GM21619 (cell line): ENCODE measurements at regions not wholly inside any gene's neighbourhood (a gene's known extent, or its start where the extent isn't known, plus 50 kb on each side); places are given as distances from the start of the nearest gene placed in this dataset.

ENCODE experiments used
- ATAC-seq: cut with Tn5 transposase; IDR thresholded peaks from one replicate; pipeline ENCODE4 v1.9.1; 2021; ENCODE audit not compliant: unreplicated experiment

DNA sequence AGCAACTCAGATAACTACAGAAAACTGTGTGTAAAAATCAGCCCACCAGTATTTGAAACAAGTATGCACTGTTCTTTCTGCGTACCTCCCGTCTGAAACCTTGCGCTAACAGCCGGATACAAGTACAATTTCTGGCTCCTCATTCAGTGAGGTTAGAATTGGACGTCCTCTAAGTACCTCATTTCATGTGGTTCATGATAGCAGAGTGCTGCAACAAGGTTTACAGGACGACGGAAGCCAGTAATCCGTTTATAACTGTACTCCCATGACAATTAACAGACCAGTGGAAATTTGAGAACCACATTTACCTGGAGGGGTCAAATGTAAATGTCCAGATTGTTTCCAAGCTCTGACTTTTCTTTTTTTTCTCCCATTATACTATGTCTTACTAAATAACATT is 52.9 kb upstream of the TENM3 start:
- ATAC-seq: no peak

DNA sequence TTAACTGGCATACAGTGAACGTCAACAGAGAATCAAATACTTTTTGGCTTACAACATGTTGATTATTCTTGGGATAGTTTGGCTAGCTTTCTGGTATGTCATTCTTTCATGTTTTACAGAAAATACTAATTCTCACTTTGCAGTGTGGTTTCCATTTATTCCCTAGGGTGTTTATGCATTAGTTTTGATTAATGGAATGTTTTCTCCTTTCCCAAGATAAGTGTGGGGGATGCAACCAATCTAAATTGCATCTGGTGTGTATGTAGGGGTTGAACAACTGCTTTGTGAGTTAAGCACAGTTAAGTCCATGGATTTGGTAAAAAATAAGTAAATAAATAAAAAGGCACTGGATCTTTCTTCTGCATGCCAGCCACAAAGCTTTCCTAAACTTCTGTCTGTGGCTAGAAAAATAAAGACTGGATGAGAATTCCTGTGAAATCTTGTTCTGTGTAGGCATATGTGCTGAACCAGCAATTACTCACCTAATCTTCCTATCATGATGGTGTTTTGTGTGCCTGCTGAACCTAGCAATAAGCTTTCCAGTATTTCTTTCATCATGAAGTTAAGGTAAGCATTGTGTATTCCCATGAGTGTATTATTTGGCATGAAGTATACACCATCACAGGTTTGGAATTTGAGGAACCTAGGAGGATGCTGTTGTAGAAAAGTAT is 50.6 kb upstream of the TENM3 start:
- ATAC-seq: no peak

DNA sequence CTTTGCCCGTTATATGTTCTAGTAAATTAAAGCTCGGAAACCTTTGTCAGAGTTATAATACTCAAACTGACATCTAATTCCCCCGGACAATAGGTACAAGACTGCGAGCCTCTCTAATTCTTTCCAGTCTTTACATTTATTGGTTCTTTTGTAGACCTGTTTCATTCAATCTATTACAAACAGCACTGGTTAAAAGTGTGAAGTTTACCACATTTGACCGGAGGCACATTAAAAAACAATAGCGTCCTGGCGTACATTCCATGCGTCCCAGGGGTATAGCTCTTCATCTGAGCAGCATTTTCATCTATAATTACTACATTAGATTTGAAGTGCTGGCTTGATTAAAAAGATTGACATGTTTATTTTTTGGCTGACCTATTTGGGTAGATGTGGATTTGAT is 49.9 kb upstream of the TENM3 start:
- no peak for ATAC-seq
